Colonic mucosa (tissue), 4 donors: ENCODE measurements at regions not wholly inside any gene's neighbourhood (a gene's known extent, or its start where the extent isn't known, plus 50 kb on each side); places are given as distances from the start of the nearest gene placed in this dataset.

ENCODE experiments used
- DNase-seq: peaks from one replicate; pipeline ENCODE4 v3.0.0-alpha.2; 2020
- H3K27ac ChIP-seq: fragments of 200-600 bp; one replicate; pipeline ENCODE4 v1.8.0; 2021
- H3K27me3 ChIP-seq: fragments of 200-600 bp; one replicate; pipeline ENCODE4 v1.8.0; 2021
- H3K36me3 ChIP-seq: fragments of 200-600 bp; one replicate; pipeline ENCODE4 v1.8.0; 2021
- H3K4me1 ChIP-seq: fragments of 200-600 bp; one replicate; pipeline ENCODE4 v1.8.0; 2021; ENCODE audit warnings: mild to moderate bottlenecking
- H3K4me3 ChIP-seq: fragments of 200-600 bp; one replicate; pipeline ENCODE4 v1.8.0; 2021
- H3K9ac ChIP-seq, 2 donors: one replicate each; pipeline ENCODE4 v1.7.0; 2013; ENCODE audit warnings: control low read depth in 2 of 2, low read depth in 2 of 2, low read length in 2 of 2
- H3K9me3 ChIP-seq: fragments of 200-600 bp; one replicate; pipeline ENCODE4 v1.8.0; 2021
- intact Hi-C: fragments of 100-400 bp; cut with DNase I; formaldehyde crosslinking; loops from one replicate; pipeline ENCODE4 v1.14.1; 2022
- TF ChIP-seq, protein P1 (sequence below): fragments of 200-600 bp; IDR thresholded peaks from one replicate; pipeline ENCODE4 v1.8.0; 2022; ENCODE audit warnings: antibody characterized with exemption, mild to moderate bottlenecking
- donor health status: healthy.
- donor health status: DM: no; HTN: no; CAD: no.
- donor health status: DM: no; HTN: no; CAD: no.

DNA sequence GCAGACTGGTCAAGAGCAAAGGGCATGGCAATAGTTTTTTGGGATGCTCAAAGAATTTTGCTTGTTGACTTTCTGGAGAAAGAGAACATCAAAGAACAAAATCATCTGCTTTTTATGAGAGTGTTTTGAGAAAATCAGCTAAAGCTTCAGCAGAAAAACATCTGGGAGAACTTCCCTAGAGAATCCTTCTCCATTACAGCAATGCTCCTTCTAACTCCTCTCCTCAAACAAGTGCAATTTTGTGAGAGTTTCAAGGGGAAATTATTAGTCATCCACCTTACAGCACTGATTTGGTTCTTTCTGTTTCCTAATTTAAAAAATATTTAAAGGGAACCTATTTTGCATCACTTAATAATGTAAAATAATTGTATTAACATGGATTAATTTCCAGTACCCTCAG lies 226.9 kb upstream of the NXPH2 start:
- Histone ChIP-seq H3K36me3 (no peaks in the 10 kb centered on the region), H3K27ac (no peak overlapping the region), H3K4me1 (no peaks in the 10 kb centered on the region), H3K27me3 (no peaks in the 10 kb centered on the region), H3K4me3 (no peak overlapping the region), H3K9me3 (no peaks in the 10 kb centered on the region), H3K9ac (no peak overlapping the region)
- DNase-seq, result no peak
- TF ChIP-seq, protein P1, sequence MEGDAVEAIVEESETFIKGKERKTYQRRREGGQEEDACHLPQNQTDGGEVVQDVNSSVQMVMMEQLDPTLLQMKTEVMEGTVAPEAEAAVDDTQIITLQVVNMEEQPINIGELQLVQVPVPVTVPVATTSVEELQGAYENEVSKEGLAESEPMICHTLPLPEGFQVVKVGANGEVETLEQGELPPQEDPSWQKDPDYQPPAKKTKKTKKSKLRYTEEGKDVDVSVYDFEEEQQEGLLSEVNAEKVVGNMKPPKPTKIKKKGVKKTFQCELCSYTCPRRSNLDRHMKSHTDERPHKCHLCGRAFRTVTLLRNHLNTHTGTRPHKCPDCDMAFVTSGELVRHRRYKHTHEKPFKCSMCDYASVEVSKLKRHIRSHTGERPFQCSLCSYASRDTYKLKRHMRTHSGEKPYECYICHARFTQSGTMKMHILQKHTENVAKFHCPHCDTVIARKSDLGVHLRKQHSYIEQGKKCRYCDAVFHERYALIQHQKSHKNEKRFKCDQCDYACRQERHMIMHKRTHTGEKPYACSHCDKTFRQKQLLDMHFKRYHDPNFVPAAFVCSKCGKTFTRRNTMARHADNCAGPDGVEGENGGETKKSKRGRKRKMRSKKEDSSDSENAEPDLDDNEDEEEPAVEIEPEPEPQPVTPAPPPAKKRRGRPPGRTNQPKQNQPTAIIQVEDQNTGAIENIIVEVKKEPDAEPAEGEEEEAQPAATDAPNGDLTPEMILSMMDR, result no peak
- intact Hi-C loops, result no loop called here

- Histone ChIP-seq H3K9ac (no peak overlapping the region), H3K4me3 (no peak overlapping the region), H3K4me1 (no peaks in the 10 kb centered on the region), H3K9me3 (no peaks in the 10 kb centered on the region), H3K27ac (no peak overlapping the region), H3K27me3 (no peaks in the 10 kb centered on the region), H3K36me3 (no peaks in the 10 kb centered on the region)
- DNase-seq, result no peak
- TF ChIP-seq, protein P1, result no peak
- intact Hi-C loops, result no loop called here
Observed at GRCh38 chr2:139000131-139000785, 220.1 kb upstream of the NXPH2 start.

- no peaks in the 10 kb centered on the region for H3K9me3 ChIP-seq
- no peaks in the 10 kb centered on the region for H3K36me3 ChIP-seq
- TF ChIP-seq, protein P1, result no peak
- DNase-seq, result no peak
- no peak overlapping the region for H3K9ac ChIP-seq
- no peaks in the 10 kb centered on the region for H3K27me3 ChIP-seq
- intact Hi-C loops, result no loop called here
- no peak overlapping the region for H3K27ac ChIP-seq
- H3K4me3 ChIP-seq, result no peak overlapping the region
- no peaks in the 10 kb centered on the region for H3K4me1 ChIP-seq
Observed at GRCh38 chr2:138997856-138998517, 217.8 kb upstream of the NXPH2 start.

DNA sequence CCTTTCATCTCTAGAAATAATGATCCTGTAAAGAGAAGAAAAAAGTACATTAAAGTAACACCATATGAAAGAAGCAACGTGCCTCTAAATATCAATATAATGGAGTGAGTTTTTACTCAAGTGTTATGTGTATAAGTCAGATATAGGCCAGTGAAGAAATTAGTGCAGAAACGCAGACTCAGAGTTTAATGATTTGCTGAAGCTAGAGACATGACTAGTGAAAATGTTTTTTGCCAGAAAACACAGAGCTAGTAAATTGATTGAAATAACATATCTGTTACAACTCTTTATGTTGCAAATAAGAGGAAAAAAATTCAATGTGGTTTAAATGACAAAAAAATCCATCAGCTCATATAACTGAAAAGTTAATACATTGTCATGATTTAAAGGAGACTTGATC lies 217.2 kb upstream of the NXPH2 start:
- TF ChIP-seq, protein P1, result no peak
- Histone ChIP-seq H3K4me3 (no peak overlapping the region), H3K9me3 (no peaks in the 10 kb centered on the region), H3K4me1 (no peaks in the 10 kb centered on the region), H3K9ac (no peak overlapping the region), H3K27me3 (no peaks in the 10 kb centered on the region), H3K27ac (no peak overlapping the region), H3K36me3 (no peaks in the 10 kb centered on the region)
- intact Hi-C loops, result no loop called here
- no peak for DNase-seq

- Histone ChIP-seq H3K4me3 (no peak overlapping the region), H3K27ac (no peak overlapping the region), H3K36me3 (no peaks in the 10 kb centered on the region), H3K4me1 (no peaks in the 10 kb centered on the region), H3K27me3 (no peaks in the 10 kb centered on the region), H3K9ac (no peak overlapping the region), H3K9me3 (no peaks in the 10 kb centered on the region)
- DNase-seq, result no peak
- TF ChIP-seq, protein P1, result no peak
- intact Hi-C loops, result no loop called here
Observed at GRCh38 chr2:138994502-138994901, 214.3 kb upstream of the NXPH2 start.
